NB4 (cell line): ENCODE measurements at regions not wholly inside any gene's neighbourhood (a gene's known extent, or its start where the extent isn't known, plus 50 kb on each side); places are given as distances from the start of the nearest gene placed in this dataset.

Experiments used
- CTCF ChIP-seq: IDR thresholded peaks from one replicate; pipeline ENCODE4 v1.5.1; 2012; ENCODE audit warnings: low read depth, low read length
- MAX ChIP-seq: IDR thresholded peaks from 2 replicates; pipeline ENCODE4 v1.6.1; 2011; ENCODE audit warnings: low read depth, low read length
- MYC ChIP-seq: IDR thresholded peaks from 2 replicates; pipeline ENCODE4 v1.6.1; 2011; ENCODE audit warnings: low read depth, low read length
- POLR2A ChIP-seq: IDR thresholded peaks from 2 replicates; pipeline ENCODE4 v1.6.1; 2011; ENCODE audit warnings: mild to moderate bottlenecking; ENCODE audit not compliant: insufficient read length; ENCODE audit errors: extremely low read depth

GRCh38 chr4:127498366-127498765, 134.4 kb upstream of the INTU start:
- TF ChIP-seq CTCF (no peak), MAX (no peak), MYC (no peak), POLR2A (no peak)
